Liver (tissue), 8 donors: ENCODE measurements at regions not wholly inside any gene's neighbourhood (a gene's known extent, or its start where the extent isn't known, plus 50 kb on each side); places are given as distances from the start of the nearest gene placed in this dataset.

ENCODE experiments used
- DNase-seq: peaks from one replicate; pipeline ENCODE4 v3.0.0-alpha.2; 2017; ENCODE audit warnings: low spot score
- H3K27ac ChIP-seq, 2 donors: one replicate each; pipeline ENCODE4 v1.7.0; 2013; ENCODE audit warnings: inconsistent platforms in 2 of 2, low read length in 2 of 2, control low read depth in 1 of 2, low read depth in 1 of 2, mild to moderate bottlenecking in 1 of 2
- H3K27me3 ChIP-seq, 4 donors: one replicate each; pipeline versions ENCODE4 v1.6.1 to v1.7.0; 2013; ENCODE audit warnings: low read length in 3 of 4, inconsistent platforms in 1 of 4, mild to moderate bottlenecking in 1 of 4, moderate library complexity in 1 of 4; ENCODE audit not compliant: control insufficient read depth in 4 of 4, insufficient read depth in 4 of 4
- H3K36me3 ChIP-seq, 4 donors: one replicate each; pipeline versions ENCODE4 v1.6.1 to v1.7.0; 2013; ENCODE audit warnings: low read length in 3 of 4, mild to moderate bottlenecking in 3 of 4, low read depth in 1 of 4, moderate library complexity in 1 of 4; ENCODE audit not compliant: control insufficient read depth in 4 of 4, insufficient read depth in 3 of 4
- H3K4me1 ChIP-seq, 4 donors: one replicate each; pipeline versions ENCODE4 v1.6.1 to v1.7.0; 2013; ENCODE audit warnings: low read length in 3 of 4, mild to moderate bottlenecking in 3 of 4, moderate library complexity in 1 of 4; ENCODE audit not compliant: control insufficient read depth in 4 of 4, insufficient read depth in 4 of 4
- H3K4me3 ChIP-seq, 3 donors: one replicate each; pipeline versions ENCODE4 v1.6.1 to v1.7.0; 2013; ENCODE audit warnings: low read length in 3 of 3, control low read depth in 1 of 3, low read depth in 1 of 3, mild to moderate bottlenecking in 1 of 3
- H3K9ac ChIP-seq, 2 donors: one replicate each; pipeline ENCODE4 v1.7.0; 2013; ENCODE audit warnings: low read length in 2 of 2, mild to moderate bottlenecking in 2 of 2, moderate library complexity in 2 of 2, control low read depth in 1 of 2, low read depth in 1 of 2
- H3K9me3 ChIP-seq, 4 donors: one replicate each; pipeline versions ENCODE4 v1.6.1 to v1.7.0; 2013; ENCODE audit warnings: low read length in 3 of 4; ENCODE audit not compliant: control insufficient read depth in 4 of 4
- EGR1 ChIP-seq, 2 donors: IDR thresholded peaks; 2 replicates each; pipeline ENCODE4 v1.6.1; 2016 to 2018; ENCODE audit warnings: antibody characterized with exemption in 2 of 2, low read depth in 2 of 2
- FOXA1 ChIP-seq: IDR thresholded peaks from 2 replicates; pipeline ENCODE4 v1.6.1; 2016; ENCODE audit warnings: antibody characterized with exemption
- GABPA ChIP-seq, 2 donors: IDR thresholded peaks in 1 of 2; conservative IDR thresholded peaks in 1 of 2; 2 replicates each; pipeline ENCODE4 v1.6.1; 2016; ENCODE audit warnings: antibody characterized with exemption in 2 of 2, mild to moderate bottlenecking in 1 of 2, moderate library complexity in 1 of 2
- HNF4A ChIP-seq, 2 donors: conservative IDR thresholded peaks; 2 replicates each; pipeline ENCODE4 v1.6.1; 2016; ENCODE audit warnings: antibody characterized with exemption in 2 of 2, mild to moderate bottlenecking in 2 of 2
- HNF4G ChIP-seq: IDR thresholded peaks from 2 replicates; pipeline ENCODE4 v1.6.1; 2016; ENCODE audit warnings: antibody characterized with exemption
- JUND ChIP-seq, 2 donors: IDR thresholded peaks; 2 replicates each; pipeline ENCODE4 v1.6.1; 2016; ENCODE audit warnings: antibody characterized with exemption in 2 of 2
- NR2F2 ChIP-seq: IDR thresholded peaks from 2 replicates; pipeline ENCODE4 v1.6.1; 2016; ENCODE audit warnings: antibody characterized with exemption
- RXRA ChIP-seq, 2 donors: IDR thresholded peaks; 2 replicates each; pipeline ENCODE4 v1.6.1; 2017 to 2018; ENCODE audit warnings: antibody characterized with exemption in 2 of 2, mild to moderate bottlenecking in 1 of 2
- SP1 ChIP-seq: IDR thresholded peaks from 2 replicates; pipeline ENCODE4 v1.6.1; 2018; ENCODE audit warnings: antibody characterized with exemption, mild to moderate bottlenecking
- TAF1 ChIP-seq: conservative IDR thresholded peaks from 2 replicates; pipeline ENCODE4 v1.6.1; 2016; ENCODE audit warnings: antibody characterized with exemption, mild to moderate bottlenecking
- YY1 ChIP-seq: IDR thresholded peaks from 2 replicates; pipeline ENCODE4 v1.6.1; 2016; ENCODE audit warnings: antibody characterized with exemption, mild to moderate bottlenecking
- WGBS: extraction: QIAGEN DNeasy Blood & Tissue Kit; methylation state at CpG from one replicate; pipeline ENCODE4 v1.1.7; 2013; 5-methylcytosine and 5-hydroxymethylcytosine counted together
- TF ChIP-seq, protein P1 (sequence below): IDR thresholded peaks from 2 replicates; pipeline ENCODE4 v1.6.1; 2016; ENCODE audit warnings: antibody characterized with exemption
- TF ChIP-seq, protein P2 (sequence below): fragments of 150-350 bp; IDR thresholded peaks from 2 replicates; pipeline ENCODE4 v1.5.1; 2017; ENCODE audit warnings: improper control_type of control experiment, low read depth, low read length; ENCODE audit not compliant: missing input control
- TF ChIP-seq, protein P3 (sequence below): IDR thresholded peaks from 2 replicates; pipeline ENCODE4 v1.6.1; 2016; ENCODE audit warnings: antibody characterized with exemption
- TF ChIP-seq, protein P4 (sequence below): IDR thresholded peaks from 2 replicates; pipeline ENCODE4 v1.6.1; 2016; ENCODE audit warnings: antibody characterized with exemption, mild to moderate bottlenecking
- donor health status: healthy.
- donor health status: healthy.
- donor health status: healthy.
- donor health status: healthy.
- donor health status: healthy.

DNA sequence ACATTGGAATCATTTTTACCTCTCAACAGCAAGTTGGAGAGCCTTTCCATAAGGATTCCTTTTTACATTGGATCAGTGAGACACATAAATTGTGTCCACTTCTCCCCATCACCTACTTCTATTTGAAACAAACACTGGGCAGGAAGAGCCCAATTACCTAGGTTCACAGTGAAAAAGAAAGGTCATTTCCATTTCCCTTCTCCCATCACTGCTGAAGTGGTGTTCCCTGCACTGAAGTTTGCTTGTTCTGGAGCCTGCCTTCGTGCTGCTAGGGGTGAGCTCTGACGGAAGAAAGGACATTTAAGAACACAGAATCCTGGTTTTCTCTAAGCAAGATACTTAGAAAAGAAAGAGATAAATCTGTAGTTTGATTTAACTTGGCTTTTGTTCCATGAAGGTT lies 123.8 kb upstream of the ZBTB20 start (continued):
- TF ChIP-seq, protein P1, sequence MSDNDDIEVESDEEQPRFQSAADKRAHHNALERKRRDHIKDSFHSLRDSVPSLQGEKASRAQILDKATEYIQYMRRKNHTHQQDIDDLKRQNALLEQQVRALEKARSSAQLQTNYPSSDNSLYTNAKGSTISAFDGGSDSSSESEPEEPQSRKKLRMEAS = no peak
- no peak for TF ChIP-seq FOXA1
- TF ChIP-seq JUND (IDR thresholded peaks at IDR 0.05) = no peak
- TF ChIP-seq HNF4A (conservative IDR thresholded peaks at IDR 0.05) = no peak

DNA sequence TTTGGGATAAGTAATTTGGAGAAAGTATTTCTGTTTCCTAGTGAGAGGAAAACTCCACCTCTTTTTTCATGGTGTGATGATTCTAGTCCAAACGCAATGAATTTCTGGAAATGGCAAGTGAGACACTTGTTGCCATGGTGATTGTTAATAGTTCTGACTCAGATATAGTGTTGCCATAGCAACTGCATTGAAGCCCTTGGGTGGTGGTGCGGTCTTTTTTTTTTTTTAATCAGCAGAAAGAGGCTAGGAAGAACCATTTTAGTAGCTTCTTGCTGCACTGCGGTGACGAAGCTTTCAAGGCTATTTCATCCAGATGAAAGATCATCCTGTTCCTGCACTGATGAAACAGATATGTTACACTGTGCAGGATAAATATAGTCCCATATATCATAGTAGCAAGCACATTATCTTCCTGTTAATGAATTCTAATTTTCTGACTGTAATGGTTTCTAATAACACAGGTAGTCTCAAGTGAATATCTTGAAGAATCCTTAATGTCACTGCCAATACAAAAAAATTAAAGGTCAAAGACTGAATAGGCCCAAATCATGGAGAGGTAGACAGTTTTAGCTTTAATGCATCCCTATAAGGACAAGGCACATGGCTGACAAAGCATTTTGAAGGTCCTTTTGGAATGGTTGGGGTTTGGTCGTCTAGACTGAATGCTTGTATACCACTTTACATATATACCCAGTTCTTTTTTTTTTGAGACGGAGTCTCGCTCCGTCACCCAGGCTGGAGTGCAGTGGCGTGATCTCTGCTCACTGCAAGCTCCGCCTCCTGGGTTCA lies 125.1 kb upstream of the ZBTB20 start:
- H3K9ac ChIP-seq = no peak overlapping the region
- H3K9me3 ChIP-seq = no peaks in the 10 kb centered on the region
- H3K4me3 ChIP-seq = no peak overlapping the region
- 90% methylated on average over 10 of the region's 10 CpGs for WGBS
- H3K36me3 ChIP-seq = no peaks in the 10 kb centered on the region
- no peak for DNase-seq
- no peaks in the 10 kb centered on the region for H3K4me1 ChIP-seq
- no peak overlapping the region for H3K27ac ChIP-seq
- TF ChIP-seq SP1 = no peak
- TF ChIP-seq, protein P1 = no peak
- TF ChIP-seq, protein P2, sequence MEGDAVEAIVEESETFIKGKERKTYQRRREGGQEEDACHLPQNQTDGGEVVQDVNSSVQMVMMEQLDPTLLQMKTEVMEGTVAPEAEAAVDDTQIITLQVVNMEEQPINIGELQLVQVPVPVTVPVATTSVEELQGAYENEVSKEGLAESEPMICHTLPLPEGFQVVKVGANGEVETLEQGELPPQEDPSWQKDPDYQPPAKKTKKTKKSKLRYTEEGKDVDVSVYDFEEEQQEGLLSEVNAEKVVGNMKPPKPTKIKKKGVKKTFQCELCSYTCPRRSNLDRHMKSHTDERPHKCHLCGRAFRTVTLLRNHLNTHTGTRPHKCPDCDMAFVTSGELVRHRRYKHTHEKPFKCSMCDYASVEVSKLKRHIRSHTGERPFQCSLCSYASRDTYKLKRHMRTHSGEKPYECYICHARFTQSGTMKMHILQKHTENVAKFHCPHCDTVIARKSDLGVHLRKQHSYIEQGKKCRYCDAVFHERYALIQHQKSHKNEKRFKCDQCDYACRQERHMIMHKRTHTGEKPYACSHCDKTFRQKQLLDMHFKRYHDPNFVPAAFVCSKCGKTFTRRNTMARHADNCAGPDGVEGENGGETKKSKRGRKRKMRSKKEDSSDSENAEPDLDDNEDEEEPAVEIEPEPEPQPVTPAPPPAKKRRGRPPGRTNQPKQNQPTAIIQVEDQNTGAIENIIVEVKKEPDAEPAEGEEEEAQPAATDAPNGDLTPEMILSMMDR = no peak
- no peak for TF ChIP-seq RXRA (IDR thresholded peaks at IDR 0.05)
- TF ChIP-seq, protein P3, sequence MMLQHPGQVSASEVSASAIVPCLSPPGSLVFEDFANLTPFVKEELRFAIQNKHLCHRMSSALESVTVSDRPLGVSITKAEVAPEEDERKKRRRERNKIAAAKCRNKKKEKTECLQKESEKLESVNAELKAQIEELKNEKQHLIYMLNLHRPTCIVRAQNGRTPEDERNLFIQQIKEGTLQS = no peak
- TF ChIP-seq FOXA1 = no peak
- no peak for TF ChIP-seq HNF4G
- TF ChIP-seq, protein P4, sequence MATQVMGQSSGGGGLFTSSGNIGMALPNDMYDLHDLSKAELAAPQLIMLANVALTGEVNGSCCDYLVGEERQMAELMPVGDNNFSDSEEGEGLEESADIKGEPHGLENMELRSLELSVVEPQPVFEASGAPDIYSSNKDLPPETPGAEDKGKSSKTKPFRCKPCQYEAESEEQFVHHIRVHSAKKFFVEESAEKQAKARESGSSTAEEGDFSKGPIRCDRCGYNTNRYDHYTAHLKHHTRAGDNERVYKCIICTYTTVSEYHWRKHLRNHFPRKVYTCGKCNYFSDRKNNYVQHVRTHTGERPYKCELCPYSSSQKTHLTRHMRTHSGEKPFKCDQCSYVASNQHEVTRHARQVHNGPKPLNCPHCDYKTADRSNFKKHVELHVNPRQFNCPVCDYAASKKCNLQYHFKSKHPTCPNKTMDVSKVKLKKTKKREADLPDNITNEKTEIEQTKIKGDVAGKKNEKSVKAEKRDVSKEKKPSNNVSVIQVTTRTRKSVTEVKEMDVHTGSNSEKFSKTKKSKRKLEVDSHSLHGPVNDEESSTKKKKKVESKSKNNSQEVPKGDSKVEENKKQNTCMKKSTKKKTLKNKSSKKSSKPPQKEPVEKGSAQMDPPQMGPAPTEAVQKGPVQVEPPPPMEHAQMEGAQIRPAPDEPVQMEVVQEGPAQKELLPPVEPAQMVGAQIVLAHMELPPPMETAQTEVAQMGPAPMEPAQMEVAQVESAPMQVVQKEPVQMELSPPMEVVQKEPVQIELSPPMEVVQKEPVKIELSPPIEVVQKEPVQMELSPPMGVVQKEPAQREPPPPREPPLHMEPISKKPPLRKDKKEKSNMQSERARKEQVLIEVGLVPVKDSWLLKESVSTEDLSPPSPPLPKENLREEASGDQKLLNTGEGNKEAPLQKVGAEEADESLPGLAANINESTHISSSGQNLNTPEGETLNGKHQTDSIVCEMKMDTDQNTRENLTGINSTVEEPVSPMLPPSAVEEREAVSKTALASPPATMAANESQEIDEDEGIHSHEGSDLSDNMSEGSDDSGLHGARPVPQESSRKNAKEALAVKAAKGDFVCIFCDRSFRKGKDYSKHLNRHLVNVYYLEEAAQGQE = no peak
- TF ChIP-seq NR2F2 = no peak
- no peak for TF ChIP-seq YY1
- no peak for TF ChIP-seq TAF1
- H3K27me3 ChIP-seq = peaks cover 0 to 2% (median 0%) of the 10 kb centered on the region in 4 donors

DNA sequence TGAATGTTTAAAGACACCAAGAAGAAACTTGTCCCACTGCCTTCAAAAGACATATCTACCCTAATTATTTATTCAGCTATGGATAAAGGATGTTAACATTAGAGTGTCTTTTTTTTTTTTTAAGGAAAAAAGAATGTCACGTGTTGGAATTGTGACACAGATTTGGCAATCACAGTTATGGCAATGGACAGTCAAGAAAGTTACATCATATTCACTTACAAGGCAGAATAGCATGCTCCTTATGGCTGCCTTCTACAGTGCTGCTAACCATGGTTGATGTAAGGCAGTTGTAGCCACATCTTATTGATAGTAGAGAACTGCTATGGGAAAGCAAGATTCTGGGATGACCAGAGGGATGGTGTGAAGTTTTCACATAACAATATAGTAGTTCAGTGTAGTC lies 128.8 kb upstream of the ZBTB20 start:
- Histone ChIP-seq H3K36me3 (no peaks in the 10 kb centered on the region), H3K4me3 (no peak overlapping the region), H3K27ac (no peak overlapping the region), H3K27me3 (peaks cover 0 to 4% (median 0%) of the 10 kb centered on the region in 4 donors), H3K9me3 (no peaks in the 10 kb centered on the region), H3K4me1 (no peaks in the 10 kb centered on the region), H3K9ac (no peak overlapping the region)
- no peak for DNase-seq
- no peak for TF ChIP-seq GABPA (IDR thresholded peaks at IDR 0.05 in 1 of 2, conservative IDR thresholded peaks at IDR 0.05 in 1 of 2)
- TF ChIP-seq TAF1 = no peak
- TF ChIP-seq NR2F2 = no peak
- TF ChIP-seq EGR1 (IDR thresholded peaks at IDR 0.05; ENCODE audit: low read depth in 2 of 2) = no peak
- WGBS = 47% methylated on average over 1 of the region's 1 CpG
